GM21825 (cell line): ENCODE measurements at regions not wholly inside any gene's neighbourhood (a gene's known extent, or its start where the extent isn't known, plus 50 kb on each side); places are given as distances from the start of the nearest gene placed in this dataset.

Experiments used
- ATAC-seq: cut with Tn5 transposase; IDR thresholded peaks from one replicate; pipeline ENCODE4 v1.9.1; 2021; ENCODE audit warnings: mild to moderate bottlenecking, moderate library complexity; ENCODE audit not compliant: unreplicated experiment

GRCh38 chr22:49642331-49642730 lies 185.3 kb downstream of the BRD1 start:
- no peak for ATAC-seq

DNA sequence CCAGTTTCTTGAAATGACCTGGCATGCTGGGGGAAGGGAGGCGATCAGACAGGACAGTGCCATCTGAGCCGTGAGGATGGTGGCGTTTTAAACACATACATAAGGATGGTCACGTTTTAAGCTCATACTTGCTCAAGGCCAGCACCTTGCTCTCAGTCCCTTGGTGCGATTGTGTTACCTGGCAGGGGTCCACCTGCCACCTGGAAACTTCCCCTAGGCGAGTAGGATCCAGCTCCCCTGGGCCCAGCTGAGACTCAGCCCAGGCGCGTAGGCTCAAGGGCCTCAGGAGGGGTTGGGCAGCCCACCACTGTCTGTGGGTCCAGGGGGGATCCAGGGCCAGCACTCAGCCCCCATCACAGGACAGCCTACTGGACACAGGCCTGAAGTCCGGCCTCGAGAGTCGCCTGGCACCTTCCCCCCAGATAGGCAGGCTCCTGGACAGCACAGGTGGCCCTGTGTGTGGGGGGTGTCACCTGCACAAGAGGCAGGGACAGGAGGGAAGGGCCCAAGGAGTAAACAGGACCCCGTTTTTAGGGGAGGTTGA lies 185.8 kb downstream of the BRD1 start:
- no peak for ATAC-seq

DNA sequence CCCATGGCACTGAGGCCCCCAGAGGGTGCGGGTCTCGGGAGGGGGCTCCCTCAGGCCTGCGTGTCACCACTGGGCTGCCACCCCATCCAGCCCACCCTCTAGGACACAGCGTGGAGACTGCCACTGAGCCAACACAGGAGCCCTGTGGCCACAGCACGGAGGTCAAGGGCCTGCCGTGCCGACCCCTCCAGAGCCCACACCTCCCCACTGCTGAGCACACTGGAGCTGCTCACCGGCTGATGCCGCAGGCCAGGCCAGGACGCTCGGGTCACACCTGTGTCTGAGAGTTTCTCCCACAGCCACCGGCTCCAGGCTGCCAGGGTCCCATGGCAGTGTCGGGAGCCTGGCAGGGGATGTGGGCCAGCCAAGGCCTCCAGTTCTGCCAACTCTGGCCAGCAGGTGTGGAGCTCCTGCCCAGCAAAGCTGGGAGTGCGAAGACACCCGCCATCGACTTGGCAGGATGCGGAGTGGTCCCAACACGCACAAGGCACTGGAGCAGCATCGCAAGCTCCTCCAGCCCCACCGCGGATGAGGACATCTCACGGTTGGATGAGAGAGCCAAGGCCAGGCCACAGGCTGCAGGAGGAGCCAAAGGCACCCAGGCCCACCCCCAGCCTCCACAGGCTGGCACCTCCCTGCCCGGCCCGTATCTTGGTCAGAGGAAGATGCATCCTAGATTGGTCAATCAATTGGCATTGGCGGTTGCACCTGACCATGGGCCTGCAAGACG lies 187.1 kb downstream of the BRD1 start:
- ATAC-seq = no peak

- no peak for ATAC-seq
Observed at GRCh38 chr22:49639956-49640355, 187.7 kb downstream of the BRD1 start.

DNA sequence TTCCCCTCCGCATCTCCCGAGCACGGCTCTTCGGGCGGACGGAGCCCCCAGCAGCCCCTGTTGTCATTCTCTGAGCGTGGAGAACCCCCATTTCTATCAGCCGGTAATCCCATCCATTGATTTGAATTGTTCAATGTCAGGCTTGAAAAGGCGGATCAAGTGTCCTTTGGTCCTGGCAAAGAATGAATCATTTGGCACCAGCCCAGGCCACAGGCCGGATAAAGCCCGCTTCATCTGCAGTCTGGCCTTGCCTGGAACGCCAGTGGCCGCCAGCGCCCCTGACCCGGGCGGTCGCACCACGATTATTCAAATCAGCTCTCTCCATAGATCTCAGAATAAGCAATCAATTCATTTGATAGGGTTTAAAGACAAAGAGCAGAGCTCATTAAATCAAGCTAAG lies 188.9 kb downstream of the BRD1 start:
- ATAC-seq = no peak

DNA sequence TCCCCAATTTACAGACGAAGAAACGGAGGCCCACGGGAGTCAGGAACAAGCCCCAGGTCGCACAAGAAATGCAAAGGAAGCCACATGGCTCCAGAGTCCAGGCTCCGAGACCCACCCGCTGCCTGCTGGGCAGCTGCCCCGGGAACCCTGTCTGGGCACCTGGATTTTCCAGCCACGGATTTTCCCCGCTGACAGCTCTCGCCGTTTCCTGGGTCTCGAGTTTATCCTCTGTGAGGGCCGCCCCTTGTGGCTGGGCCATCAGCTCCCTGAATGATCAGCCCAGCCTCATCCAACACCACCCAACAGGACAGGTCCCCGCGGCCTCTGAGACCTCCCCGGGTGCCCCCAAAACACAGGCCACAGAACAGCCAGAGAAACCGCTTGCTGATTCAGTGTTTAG lies 189.7 kb downstream of the BRD1 start:
- ATAC-seq = no peak

DNA sequence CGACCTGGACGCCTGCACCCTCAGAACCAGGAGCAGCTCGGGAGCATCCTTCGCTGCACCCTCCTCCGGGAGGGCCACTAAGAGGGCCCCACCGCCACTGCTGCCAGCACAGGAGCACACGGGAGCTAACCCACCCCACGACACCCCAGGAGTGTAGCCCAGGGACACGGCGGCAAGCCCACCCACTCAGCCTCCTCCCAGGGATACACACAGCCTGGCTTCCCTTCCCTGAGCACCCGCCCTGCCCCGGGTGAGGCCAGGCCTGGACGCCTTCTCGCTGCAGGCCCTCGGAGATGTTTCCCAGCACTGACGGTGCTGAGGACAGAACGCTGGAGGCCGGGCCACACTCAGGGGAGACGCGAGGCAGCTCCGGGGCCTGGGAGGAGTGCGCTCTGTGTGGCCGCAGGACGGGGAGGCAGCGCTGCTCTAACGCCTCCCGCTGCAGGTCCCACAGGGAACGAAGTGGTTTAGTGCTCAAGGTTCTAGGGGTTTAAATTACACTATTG lies 190.4 kb downstream of the BRD1 start:
- ATAC-seq = no peak

DNA sequence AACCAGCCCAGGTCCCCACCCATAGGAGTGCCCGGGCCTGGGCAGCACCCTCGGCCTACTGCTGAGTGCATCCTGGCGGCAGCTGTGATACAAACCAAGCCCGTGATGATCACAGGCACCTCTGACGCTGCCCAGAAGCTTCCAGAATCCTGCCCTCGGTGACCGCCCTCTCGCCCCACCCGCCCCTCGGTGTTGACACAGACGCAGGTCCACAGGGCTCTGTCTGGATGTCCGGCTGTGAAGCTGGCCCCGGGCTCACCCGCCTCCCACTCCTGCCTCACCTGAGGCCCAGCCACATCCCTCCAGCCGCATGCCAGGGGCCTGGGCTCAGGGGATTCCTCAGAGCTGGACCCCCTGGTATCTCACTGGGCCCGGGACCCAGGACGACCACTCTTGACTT lies 191.0 kb downstream of the BRD1 start:
- no peak for ATAC-seq

DNA sequence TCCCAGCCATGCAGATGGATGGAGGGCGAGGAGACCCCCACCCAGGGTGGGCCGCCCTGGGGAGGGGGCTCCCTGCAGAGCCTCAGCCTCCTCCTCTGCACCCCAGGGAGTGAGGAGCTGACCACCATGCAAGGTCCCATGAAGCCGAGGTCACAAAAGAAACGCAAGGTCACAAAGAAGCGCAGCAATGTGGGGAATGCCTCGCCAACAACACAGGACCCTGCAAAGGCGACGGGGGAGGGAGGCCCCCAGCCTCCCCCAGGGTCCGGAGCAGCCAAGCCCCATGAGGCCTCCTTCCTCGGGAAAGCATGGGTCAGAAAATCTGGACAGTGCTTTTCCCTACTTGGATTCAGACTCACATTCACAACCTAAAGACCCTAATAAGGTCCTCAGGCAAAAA lies 191.5 kb downstream of the BRD1 start:
- no peak for ATAC-seq

DNA sequence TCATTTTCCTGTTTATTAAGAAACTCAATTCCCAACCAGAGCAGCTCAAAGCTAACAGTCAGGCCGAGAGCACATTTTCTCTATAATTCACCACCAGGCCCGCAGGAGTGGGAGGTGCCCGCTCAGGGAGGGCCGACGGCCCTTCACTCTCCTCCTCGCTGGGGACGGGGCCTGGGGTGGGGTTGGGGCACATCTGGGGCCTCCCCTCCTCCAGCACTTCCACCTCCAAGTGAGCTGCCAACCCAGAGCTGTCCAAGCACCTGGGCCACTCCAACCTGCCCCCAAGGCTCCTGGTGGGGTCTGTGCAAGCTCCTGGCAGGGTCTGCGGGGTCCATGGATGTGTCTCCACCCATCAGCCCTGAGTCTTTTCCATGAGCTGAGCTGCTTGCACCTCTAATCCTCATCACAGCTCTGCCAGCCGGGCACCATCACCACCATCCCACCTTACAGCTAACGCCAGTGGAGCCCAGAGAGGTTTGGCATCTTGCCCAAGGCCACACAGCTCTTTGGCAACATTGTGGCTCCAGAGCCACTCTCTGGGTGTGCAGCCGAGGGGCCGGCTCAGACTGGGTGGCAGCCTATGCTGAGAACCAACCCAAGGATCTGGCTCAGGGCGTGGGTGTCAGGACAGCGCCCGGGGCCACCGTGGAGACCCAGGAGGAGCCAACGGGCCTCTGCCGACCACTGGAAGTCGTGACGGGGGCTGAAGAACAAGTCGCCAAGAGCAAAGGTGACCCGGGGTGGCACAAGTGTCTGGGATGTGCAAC lies 193.5 kb downstream of the BRD1 start:
- ATAC-seq = no peak

- no peak for ATAC-seq
Observed at GRCh38 chr22:49633010-49633324, 194.7 kb downstream of the BRD1 start.

DNA sequence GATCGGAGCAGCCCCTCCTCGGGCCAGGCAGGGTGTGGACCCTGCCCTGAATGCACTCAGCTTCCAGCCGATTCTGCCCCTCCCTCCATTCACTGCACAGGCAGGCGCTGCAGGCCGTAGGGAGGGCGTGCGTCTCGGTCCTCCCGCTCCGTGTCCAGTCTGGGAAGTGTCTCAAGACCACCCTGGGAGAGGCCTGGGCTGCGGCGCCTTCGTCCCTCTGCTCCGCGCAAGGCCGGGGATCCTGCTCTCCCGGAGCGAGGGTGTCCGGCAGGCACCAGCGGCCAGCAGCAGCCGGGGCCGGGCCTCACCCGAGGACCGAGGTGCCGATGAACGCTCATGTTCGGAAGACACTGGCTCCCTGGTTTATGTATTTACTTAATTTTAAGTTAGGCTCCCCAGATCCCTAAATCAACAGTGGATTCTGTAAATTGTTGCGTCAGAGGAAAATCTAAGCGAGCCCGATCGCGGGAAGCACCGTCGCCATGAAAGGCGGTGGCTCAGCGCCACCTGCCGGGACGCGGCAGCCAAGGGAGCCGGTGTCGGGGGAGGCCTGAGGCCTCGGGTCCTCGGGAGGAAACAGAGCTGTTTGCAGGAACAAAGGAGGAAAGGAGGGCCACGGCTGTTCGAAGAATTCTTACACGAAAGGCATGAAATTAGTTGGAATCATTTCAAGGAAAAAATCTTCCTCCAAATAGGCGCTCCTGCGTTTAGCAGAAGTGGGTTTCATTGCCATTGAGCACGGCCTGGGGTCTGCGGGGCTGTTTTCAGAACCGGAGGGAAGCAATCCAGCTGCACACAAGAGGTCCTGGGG lies 195.3 kb downstream of the BRD1 start:
- ATAC-seq = no peak

DNA sequence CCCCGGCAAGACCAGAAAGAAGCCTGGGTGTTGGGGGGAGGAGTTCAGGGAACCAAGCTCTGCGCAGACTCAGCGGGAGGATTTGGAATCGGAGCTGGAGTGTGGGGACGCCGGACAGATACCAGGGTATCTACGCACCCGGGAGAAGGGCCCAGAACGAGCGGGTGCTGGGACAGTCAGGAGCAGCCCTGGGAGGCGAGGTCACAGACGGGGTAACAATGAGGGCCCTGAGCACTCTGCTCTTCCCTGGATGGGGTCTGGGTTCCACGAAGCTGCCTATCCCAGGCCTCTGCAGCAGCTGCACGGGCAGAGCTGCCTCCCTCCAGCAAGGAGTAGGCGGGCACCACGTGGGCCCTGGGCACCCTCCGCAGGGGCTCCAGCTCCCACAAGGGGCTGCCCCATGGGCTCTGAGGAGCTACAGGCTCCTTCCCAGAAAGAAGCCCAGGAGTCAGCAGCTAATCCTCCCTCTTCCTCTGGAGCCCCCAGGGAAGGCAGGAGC lies 197.2 kb downstream of the BRD1 start:
- ATAC-seq = no peak

GRCh38 chr22:49629586-49630447 lies 197.9 kb downstream of the BRD1 start:
- no peak for ATAC-seq

DNA sequence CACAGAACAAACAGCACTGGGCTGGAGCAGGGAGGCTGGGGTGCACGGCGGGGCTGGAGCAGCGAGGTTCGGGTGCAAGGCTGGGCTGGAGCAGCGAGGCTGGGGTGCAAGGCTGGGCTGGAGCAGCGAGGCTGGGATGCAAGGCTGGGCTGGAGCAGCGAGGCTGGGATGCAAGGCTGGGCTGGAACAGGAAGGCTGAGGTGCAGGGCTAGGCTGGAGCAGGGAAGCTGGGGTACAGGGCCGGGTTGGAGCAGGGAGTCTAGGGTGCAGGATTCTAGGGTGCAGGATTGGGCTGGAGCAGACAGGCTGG lies 198.5 kb downstream of the BRD1 start:
- no peak for ATAC-seq

DNA sequence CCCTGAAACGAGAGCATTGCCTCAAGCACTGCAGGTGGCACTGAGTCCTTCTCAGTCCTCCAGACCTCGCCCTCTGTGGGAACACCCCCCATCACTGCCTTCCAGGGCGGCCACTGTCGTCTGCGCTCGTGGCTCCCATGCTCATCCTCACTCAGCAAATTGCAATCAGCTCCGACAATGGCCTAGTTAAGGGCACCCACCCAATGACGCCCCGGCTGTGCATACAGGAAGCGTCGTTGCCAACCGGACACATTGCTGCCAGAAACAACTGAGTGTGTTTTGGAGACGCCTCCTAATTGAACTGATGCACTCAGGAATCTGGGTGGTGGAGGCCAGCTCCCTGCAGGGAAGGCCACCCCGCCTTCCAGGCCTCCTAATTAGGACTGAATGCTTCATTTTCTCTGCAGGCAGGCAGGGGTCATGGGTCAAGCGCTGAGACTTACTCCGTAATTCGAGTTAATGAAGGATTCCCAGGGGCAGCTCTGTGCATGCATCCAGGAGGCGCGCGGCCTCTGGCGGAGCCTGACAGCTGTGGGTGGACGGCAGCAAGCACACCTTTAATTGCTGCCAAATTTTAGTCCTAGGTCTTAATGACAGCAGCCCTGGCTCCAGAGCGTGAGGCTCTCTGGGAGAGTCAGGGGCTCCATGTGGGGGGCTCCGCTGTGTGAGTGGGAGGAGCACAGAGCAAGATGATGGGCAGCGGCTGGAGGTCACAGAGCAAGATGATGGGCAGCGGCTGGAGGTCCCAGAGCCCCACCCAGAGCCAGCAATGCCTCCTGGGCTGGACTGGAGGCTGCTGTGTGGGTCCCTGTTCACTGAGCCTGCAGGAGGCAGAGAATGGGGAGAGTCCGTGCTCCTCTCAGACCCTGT lies 199.0 kb downstream of the BRD1 start:
- no peak for ATAC-seq

DNA sequence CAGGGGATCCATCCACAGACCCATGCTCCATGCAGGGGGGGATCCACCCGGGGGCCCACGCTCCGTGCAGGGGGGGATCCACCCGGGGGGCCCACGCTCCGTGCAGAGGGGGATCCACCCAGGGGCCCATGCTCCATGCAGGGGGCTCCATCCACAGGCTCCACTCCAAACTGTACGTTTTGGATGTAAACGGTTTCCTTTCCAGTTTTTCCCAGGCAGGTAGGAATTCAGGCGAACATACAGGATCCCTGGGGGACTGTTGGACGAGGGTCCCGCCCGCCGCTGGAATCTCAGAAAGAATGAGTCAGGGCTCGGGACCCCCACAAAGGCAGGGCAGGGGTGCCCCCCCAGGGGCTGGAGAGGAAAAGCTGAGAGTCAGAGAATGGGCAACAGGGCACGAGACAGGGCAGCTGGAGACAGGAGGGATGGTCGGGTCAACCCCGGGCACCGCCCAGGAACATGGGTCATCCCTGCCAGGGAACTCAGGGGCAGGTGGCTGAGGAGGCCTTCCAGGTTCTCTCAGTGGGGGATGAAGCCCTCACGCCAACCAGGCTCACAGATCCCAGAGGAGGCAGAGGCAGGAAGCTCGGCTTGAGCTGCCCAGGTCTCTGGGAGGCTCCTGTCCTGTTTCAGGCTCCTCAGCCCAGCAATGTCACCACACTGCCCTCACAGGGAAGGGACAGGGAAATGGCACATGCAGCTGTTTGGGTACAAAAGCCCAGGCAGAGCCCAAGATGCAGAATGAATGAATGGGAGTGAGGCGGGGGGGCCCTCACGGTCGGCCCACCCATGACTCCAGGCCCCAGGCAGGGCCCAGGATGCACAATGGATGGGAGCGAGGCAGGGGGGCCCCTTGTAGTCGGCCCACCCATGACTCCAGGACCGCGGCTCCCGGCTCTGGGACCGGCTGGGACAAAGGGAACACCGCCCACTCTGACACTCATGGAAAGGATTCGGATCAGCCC lies 200.2 kb downstream of the BRD1 start:
- no peak for ATAC-seq
